GM12878 (cell line): ENCODE measurements at regions not wholly inside any gene's neighbourhood (a gene's known extent, or its start where the extent isn't known, plus 50 kb on each side); places are given as distances from the start of the nearest gene placed in this dataset.

Experiments used
- ATAC-seq: fragments of 200-7000 bp; cut with Tn5 transposase; 3 replicates; pipeline ENCODE4 v1.9.1; 2020; ENCODE audit warnings: mild to moderate bottlenecking, moderate library complexity
- BruUV-seq: library from RNA; stranded (reverse); fragments of 400-500 nt; replicated peaks from 2 replicates; lab custom pipeline; 2021; lab: Mats Ljungman, UMichigan
- CTCF ChIA-PET: fragments of 300-600 bp; sonication (Branson Sonifier 250); formaldehyde crosslinking; extraction: SDS; loops from one replicate; lab custom pipeline; 2021; ENCODE audit warnings: inconsistent platforms; lab: Yijun Ruan, JAX
- POLR2A ChIA-PET: fragments of 350-600 bp; formaldehyde crosslinking; extraction: SDS; loops from one replicate; lab custom pipeline; 2021; ENCODE audit warnings: inconsistent platforms; lab: Charles Lee
- RAD21 ChIA-PET: fragments of 300-600 bp; sonication (Branson Sonifier 250); formaldehyde crosslinking; loops from one replicate; lab custom pipeline; 2023; ENCODE audit warnings: antibody characterized with exemption; ENCODE audit not compliant: unreplicated experiment; lab: Charles Lee
- SMC1A ChIA-PET: fragments of 300-600 bp; sonication (Branson Sonifier 250); formaldehyde crosslinking; loops from one replicate; lab custom pipeline; 2023; ENCODE audit not compliant: unreplicated experiment, uncharacterized antibody; lab: Charles Lee
- DNase-seq: peaks from one replicate; pipeline ENCODE4 v3.0.0-alpha.2; 2011; ENCODE audit warnings: low read depth, low spot score
- FAIRE-seq: peaks from 3 replicates; lab custom pipeline; 2011; peaks lifted over from hg19 to GRCh38; lab: Jason Lieb, UNC
- H2AFZ ChIP-seq: 2 replicates; pipeline ENCODE4 v1.6.0; 2011; ENCODE audit warnings: low read depth, low read length, control low read depth; ENCODE audit not compliant: control insufficient read depth
- H3K27ac ChIP-seq: 2 replicates; pipeline ENCODE4 v1.5.1; 2011; ENCODE audit warnings: control low read depth; ENCODE audit not compliant: control insufficient read depth, insufficient read depth
- H3K27me3 ChIP-seq, 2 experiments: replicated peaks in 1 of 2; 2 replicates each; pipeline versions ENCODE4 v1.6.0 to v1.6.1; 2011; ENCODE audit warnings: low read length in 1 of 2; ENCODE audit not compliant: control insufficient read depth in 2 of 2, insufficient read depth in 2 of 2
- H3K36me3 ChIP-seq, 2 experiments: 2 replicates each; pipeline ENCODE4 v1.5.1; 2011; ENCODE audit warnings: low read length in 1 of 2; ENCODE audit not compliant: control insufficient read depth in 2 of 2, insufficient read depth in 2 of 2
- H3K4me1 ChIP-seq: 2 replicates; pipeline ENCODE4 v1.6.1; 2011; ENCODE audit warnings: mild to moderate bottlenecking, low read length, moderate library complexity, mixed read lengths; ENCODE audit not compliant: control insufficient read depth, insufficient read depth
- H3K4me2 ChIP-seq: 2 replicates; pipeline ENCODE4 v1.6.0; 2011; ENCODE audit warnings: control low read depth; ENCODE audit not compliant: control insufficient read depth, insufficient read depth
- H3K4me3 ChIP-seq: fragments of 200-600 bp; sonication (generic); 2 replicates; pipeline ENCODE4 v1.5.1; 2016
- H3K79me2 ChIP-seq: 2 replicates; pipeline ENCODE4 v1.6.0; 2011; ENCODE audit warnings: low read length; ENCODE audit not compliant: control insufficient read depth, insufficient read depth
- H3K9ac ChIP-seq: 2 replicates; pipeline ENCODE4 v1.8.0; 2011; ENCODE audit warnings: low read length, control low read depth, mixed read lengths; ENCODE audit not compliant: control insufficient read depth, insufficient read depth
- H3K9me3 ChIP-seq: replicated peaks from 3 replicates; pipeline ENCODE4 v1.5.1; 2011; ENCODE audit warnings: mild to moderate bottlenecking, low read length; ENCODE audit not compliant: control insufficient read depth, insufficient read depth
- H4K20me1 ChIP-seq: 2 replicates; pipeline ENCODE4 v1.6.0; 2011; ENCODE audit not compliant: control insufficient read depth, insufficient read depth
- BCL3 ChIP-seq: IDR thresholded peaks from 2 replicates; pipeline ENCODE4 v1.6.1; 2011; ENCODE audit warnings: borderline replicate concordance, low read depth, mild to moderate bottlenecking, moderate library complexity, low read length; ENCODE audit not compliant: insufficient read depth, poor library complexity, severe bottlenecking
- CEBPB ChIP-seq, 2 experiments: fragments of 150-350 bp in 1 of 2; IDR thresholded peaks; 2 replicates each; pipeline ENCODE4 v1.6.1; 2012 to 2014; ENCODE audit warnings: low read depth in 2 of 2, low read length in 2 of 2, borderline replicate concordance in 1 of 2, inconsistent platforms in 1 of 2
- E4F1 ChIP-seq: fragments of 450-650 bp; IDR thresholded peaks from 2 replicates; pipeline ENCODE4 v1.6.1; 2018; ENCODE audit warnings: borderline replicate concordance, mild to moderate bottlenecking; ENCODE audit not compliant: partially characterized antibody
- PKNOX1 ChIP-seq: fragments of 450-650 bp; IDR thresholded peaks from 2 replicates; pipeline ENCODE4 v1.6.1; 2016; ENCODE audit warnings: mild to moderate bottlenecking
- RAD51 ChIP-seq: fragments of 450-650 bp; IDR thresholded peaks from 2 replicates; pipeline ENCODE4 v1.6.1; 2016; ENCODE audit warnings: moderate library complexity, mild to moderate bottlenecking, inconsistent platforms
- WGBS: methylation state at CpG from one replicate; pipeline ENCODE4 v1.1.6; 2016; ENCODE audit warnings: low lambda C conversion rate; ENCODE audit not compliant: insufficient replicate concordance, insufficient coverage; ENCODE audit errors: missing lambda C conversion rate; 5-methylcytosine and 5-hydroxymethylcytosine counted together
- in situ Hi-C: fragments of 300-500 bp; cut with MboI; formaldehyde crosslinking; loops from 9 replicates; pipeline ENCODE4 v1.14.3; 2018; ENCODE audit warnings: mixed read lengths
- intact Hi-C: fragments of 100-400 bp; cut with micrococcal nuclease; formaldehyde crosslinking; loops from one replicate; pipeline ENCODE4 v1.14.2; 2022; ENCODE audit not compliant: unreplicated experiment

GRCh38 chr2:37829616-37830395, 95.3 kb upstream of the RMDN2 start:
- Histone ChIP-seq H3K4me2 (no peak overlapping the region), H2AFZ (no peak overlapping the region)

More at GRCh38 chr2:37829616-37830395, 95.3 kb upstream of the RMDN2 start:
- Histone ChIP-seq H3K9me3 (no peaks in the 10 kb centered on the region), H3K4me3 (no peak overlapping the region), H4K20me1 (no peaks in the 10 kb centered on the region), H3K36me3 (no peaks in the 10 kb centered on the region), H3K27ac (no peak overlapping the region), H3K79me2 (no peaks in the 10 kb centered on the region), H3K9ac (no peak overlapping the region), H3K27me3 (no peaks in the 10 kb centered on the region), H3K4me1 (peaks cover 4% of the 10 kb centered on the region)
- ChIA-PET SMC1A (interaction anchor here (0.8 to 14.3 kb wide), 5 partner anchors 10 to 432 kb away, joined by 3 to 351 read pairs (median 3); no protein-coding TSS in a partner anchor), RAD21 (interaction anchor here (0.7 to 12.6 kb wide), 3 partner anchors 46 to 434 kb away, joined by 3 to 291 read pairs (median 185); no protein-coding TSS in a partner anchor), POLR2A (interaction anchor here (1.1 kb wide), 1 partner anchor 434 kb away, joined by 3 read pairs; no protein-coding TSS in a partner anchor), CTCF (interaction anchor here (1.3 to 19.7 kb wide), 3 partner anchors 46 to 662 kb away, joined by 3 to 330 read pairs (median 312); no protein-coding TSS in a partner anchor)
- intact Hi-C loops (loop anchor here (5.0 to 10.0 kb wide), 5 partner anchors 178 to 665 kb away; no protein-coding TSS in a partner anchor), in situ Hi-C loops (loop anchor here (5.0 kb wide), 1 partner anchor 418 kb away; no protein-coding TSS in a partner anchor)
- no peak for TF ChIP-seq RAD51
- TF ChIP-seq BCL3: no peak
- no peak for TF ChIP-seq E4F1
- peak; percentile 42; the same call in 1 of the 2 replicates for TF ChIP-seq PKNOX1
- TF ChIP-seq CEBPB (IDR thresholded peaks at IDR 0.05; ENCODE audit: borderline replicate concordance in 1 of 2, low read depth in 2 of 2, low read length in 2 of 2): no peak
- no TSS peak for BruUV-seq
- FAIRE-seq (no peak), ATAC-seq (no peak), DNase-seq (peak; percentile 16)
- 53% methylated on average over 6 of the region's 6 CpGs for WGBS
